ENCODE measurements at regions not wholly inside any gene's neighbourhood (a gene's known extent, or its start where the extent isn't known, plus 50 kb on each side); places are given as distances from the start of the nearest gene placed in this dataset.

DNA sequence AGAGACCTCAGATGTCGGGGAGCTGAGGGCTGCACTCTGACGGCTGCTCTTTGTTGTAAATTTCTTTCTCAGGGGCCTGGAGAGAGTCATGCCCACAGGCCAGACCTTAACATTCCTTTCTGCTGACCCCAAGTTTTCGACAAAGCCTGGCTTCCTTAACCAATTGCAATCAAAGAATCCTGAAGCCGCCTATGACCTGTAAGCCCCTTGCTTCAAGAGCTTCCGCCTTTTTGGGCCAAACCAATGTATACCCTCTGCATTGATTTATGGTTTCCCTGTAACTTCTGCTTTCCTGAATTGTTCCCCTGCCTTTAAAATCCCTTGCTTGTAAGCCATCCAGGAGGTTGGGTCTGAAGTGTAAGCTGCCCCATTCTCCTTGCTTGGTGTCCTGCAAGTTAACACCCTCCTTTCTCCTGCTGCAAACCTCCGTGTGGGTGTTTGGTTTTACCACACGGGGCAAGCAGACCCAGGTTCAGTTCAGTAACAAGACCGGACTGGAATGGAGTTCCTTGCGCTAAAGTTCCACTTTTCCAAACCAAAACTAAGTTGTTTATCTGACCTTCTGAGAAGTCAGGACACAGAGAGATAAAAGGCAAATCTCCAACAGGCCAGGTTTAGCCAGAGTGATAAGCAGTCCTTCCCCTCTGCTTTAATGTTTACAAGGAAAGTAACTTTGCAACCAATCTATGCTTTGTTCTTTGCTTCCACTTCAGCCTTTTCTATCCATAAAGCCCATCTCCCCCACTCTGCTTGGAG is 141.6 kb downstream of the KCNJ12 start (continued):
- TF ChIP-seq, protein P1, sequence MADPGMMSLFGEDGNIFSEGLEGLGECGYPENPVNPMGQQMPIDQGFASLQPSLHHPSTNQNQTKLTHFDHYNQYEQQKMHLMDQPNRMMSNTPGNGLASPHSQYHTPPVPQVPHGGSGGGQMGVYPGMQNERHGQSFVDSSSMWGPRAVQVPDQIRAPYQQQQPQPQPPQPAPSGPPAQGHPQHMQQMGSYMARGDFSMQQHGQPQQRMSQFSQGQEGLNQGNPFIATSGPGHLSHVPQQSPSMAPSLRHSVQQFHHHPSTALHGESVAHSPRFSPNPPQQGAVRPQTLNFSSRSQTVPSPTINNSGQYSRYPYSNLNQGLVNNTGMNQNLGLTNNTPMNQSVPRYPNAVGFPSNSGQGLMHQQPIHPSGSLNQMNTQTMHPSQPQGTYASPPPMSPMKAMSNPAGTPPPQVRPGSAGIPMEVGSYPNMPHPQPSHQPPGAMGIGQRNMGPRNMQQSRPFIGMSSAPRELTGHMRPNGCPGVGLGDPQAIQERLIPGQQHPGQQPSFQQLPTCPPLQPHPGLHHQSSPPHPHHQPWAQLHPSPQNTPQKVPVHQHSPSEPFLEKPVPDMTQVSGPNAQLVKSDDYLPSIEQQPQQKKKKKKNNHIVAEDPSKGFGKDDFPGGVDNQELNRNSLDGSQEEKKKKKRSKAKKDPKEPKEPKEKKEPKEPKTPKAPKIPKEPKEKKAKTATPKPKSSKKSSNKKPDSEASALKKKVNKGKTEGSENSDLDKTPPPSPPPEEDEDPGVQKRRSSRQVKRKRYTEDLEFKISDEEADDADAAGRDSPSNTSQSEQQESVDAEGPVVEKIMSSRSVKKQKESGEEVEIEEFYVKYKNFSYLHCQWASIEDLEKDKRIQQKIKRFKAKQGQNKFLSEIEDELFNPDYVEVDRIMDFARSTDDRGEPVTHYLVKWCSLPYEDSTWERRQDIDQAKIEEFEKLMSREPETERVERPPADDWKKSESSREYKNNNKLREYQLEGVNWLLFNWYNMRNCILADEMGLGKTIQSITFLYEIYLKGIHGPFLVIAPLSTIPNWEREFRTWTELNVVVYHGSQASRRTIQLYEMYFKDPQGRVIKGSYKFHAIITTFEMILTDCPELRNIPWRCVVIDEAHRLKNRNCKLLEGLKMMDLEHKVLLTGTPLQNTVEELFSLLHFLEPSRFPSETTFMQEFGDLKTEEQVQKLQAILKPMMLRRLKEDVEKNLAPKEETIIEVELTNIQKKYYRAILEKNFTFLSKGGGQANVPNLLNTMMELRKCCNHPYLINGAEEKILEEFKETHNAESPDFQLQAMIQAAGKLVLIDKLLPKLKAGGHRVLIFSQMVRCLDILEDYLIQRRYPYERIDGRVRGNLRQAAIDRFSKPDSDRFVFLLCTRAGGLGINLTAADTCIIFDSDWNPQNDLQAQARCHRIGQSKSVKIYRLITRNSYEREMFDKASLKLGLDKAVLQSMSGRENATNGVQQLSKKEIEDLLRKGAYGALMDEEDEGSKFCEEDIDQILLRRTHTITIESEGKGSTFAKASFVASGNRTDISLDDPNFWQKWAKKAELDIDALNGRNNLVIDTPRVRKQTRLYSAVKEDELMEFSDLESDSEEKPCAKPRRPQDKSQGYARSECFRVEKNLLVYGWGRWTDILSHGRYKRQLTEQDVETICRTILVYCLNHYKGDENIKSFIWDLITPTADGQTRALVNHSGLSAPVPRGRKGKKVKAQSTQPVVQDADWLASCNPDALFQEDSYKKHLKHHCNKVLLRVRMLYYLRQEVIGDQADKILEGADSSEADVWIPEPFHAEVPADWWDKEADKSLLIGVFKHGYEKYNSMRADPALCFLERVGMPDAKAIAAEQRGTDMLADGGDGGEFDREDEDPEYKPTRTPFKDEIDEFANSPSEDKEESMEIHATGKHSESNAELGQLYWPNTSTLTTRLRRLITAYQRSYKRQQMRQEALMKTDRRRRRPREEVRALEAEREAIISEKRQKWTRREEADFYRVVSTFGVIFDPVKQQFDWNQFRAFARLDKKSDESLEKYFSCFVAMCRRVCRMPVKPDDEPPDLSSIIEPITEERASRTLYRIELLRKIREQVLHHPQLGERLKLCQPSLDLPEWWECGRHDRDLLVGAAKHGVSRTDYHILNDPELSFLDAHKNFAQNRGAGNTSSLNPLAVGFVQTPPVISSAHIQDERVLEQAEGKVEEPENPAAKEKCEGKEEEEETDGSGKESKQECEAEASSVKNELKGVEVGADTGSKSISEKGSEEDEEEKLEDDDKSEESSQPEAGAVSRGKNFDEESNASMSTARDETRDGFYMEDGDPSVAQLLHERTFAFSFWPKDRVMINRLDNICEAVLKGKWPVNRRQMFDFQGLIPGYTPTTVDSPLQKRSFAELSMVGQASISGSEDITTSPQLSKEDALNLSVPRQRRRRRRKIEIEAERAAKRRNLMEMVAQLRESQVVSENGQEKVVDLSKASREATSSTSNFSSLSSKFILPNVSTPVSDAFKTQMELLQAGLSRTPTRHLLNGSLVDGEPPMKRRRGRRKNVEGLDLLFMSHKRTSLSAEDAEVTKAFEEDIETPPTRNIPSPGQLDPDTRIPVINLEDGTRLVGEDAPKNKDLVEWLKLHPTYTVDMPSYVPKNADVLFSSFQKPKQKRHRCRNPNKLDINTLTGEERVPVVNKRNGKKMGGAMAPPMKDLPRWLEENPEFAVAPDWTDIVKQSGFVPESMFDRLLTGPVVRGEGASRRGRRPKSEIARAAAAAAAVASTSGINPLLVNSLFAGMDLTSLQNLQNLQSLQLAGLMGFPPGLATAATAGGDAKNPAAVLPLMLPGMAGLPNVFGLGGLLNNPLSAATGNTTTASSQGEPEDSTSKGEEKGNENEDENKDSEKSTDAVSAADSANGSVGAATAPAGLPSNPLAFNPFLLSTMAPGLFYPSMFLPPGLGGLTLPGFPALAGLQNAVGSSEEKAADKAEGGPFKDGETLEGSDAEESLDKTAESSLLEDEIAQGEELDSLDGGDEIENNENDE (IDR thresholded peaks at IDR 0.05; ENCODE audit: insufficient replicate concordance, low read length): no peak
- no peak for TF ChIP-seq KDM1A (IDR thresholded peaks at IDR 0.05; ENCODE audit: borderline replicate concordance, low read length)
- no peak for TF ChIP-seq EP300 (IDR thresholded peaks at IDR 0.05; ENCODE audit: borderline replicate concordance in 1 of 2, low read depth in 2 of 2, low read length in 2 of 2)
- no peak for TF ChIP-seq EZH2 (IDR thresholded peaks at IDR 0.05; ENCODE audit: low read depth, low read length, severe bottlenecking)
- TF ChIP-seq ZNF274 (IDR thresholded peaks at IDR 0.05; ENCODE audit: borderline replicate concordance, extremely low read depth, low read length): no peak
- TF ChIP-seq TAF7 (optimal IDR thresholded peaks at IDR 0.05; ENCODE audit: borderline replicate concordance, low read depth, low read length): no peak
- TF ChIP-seq, protein P2, sequence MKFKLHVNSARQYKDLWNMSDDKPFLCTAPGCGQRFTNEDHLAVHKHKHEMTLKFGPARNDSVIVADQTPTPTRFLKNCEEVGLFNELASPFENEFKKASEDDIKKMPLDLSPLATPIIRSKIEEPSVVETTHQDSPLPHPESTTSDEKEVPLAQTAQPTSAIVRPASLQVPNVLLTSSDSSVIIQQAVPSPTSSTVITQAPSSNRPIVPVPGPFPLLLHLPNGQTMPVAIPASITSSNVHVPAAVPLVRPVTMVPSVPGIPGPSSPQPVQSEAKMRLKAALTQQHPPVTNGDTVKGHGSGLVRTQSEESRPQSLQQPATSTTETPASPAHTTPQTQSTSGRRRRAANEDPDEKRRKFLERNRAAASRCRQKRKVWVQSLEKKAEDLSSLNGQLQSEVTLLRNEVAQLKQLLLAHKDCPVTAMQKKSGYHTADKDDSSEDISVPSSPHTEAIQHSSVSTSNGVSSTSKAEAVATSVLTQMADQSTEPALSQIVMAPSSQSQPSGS (IDR thresholded peaks at IDR 0.05; ENCODE audit: low read length): no peak
- no peak for TF ChIP-seq CEBPB (IDR thresholded peaks at IDR 0.05; ENCODE audit: low read depth, low read length)
